ENCODE measurements at regions not wholly inside any gene's neighbourhood (a gene's known extent, or its start where the extent isn't known, plus 50 kb on each side); places are given as distances from the start of the nearest gene placed in this dataset.

- Histone ChIP-seq H3K27ac (no peak overlapping the region), H3K4me1 (peaks cover 0 to 5% (median 0%) of the 10 kb centered on the region in 4 donors), H3K27me3 (no peaks in the 10 kb centered on the region), H3K4me3 (no peak overlapping the region), H3K9me3 (peaks cover 0 to 4% (median 2%) of the 10 kb centered on the region in 4 donors), H3K36me3 (no peaks in the 10 kb centered on the region)
- ATAC-seq (ENCODE audit: low FRiP score in 2 of 2) (no peak), DNase-seq (no peak)
- 85 to 95% methylated on average over 2 of the region's 2 CpGs for WGBS, 2 donors
- no peak for TF ChIP-seq POLR2A (IDR thresholded peaks at IDR 0.05)
- TF ChIP-seq POLR2AphosphoS5 (IDR thresholded peaks at IDR 0.05) = no peak
- TF ChIP-seq CTCF (IDR thresholded peaks at IDR 0.05) = no peak
- TF ChIP-seq EP300 (IDR thresholded peaks at IDR 0.05) = no peak
Measured at GRCh38 chr20:17026346-17026745, 200.5 kb upstream of the PCSK2 start.

- TF ChIP-seq POLR2AphosphoS5 (IDR thresholded peaks at IDR 0.05) = no peak
- TF ChIP-seq CTCF (IDR thresholded peaks at IDR 0.05) = no peak
- no peak for TF ChIP-seq EP300 (IDR thresholded peaks at IDR 0.05)
- TF ChIP-seq POLR2A (IDR thresholded peaks at IDR 0.05) = no peak
- ATAC-seq (ENCODE audit: low FRiP score in 2 of 2) = no peak
- WGBS, 2 donors = 54 to 61% methylated on average over 4 of the region's 4 CpGs
Measured at GRCh38 chr20:17029698-17030097, 197.1 kb upstream of the PCSK2 start.

GRCh38 chr20:17036541-17036940 lies 190.3 kb upstream of the PCSK2 start:
- no peak for ATAC-seq (ENCODE audit: low FRiP score in 2 of 2)
- TF ChIP-seq POLR2A (IDR thresholded peaks at IDR 0.05) (no peak), EP300 (IDR thresholded peaks at IDR 0.05) (no peak), CTCF (IDR thresholded peaks at IDR 0.05) (no peak), POLR2AphosphoS5 (IDR thresholded peaks at IDR 0.05) (no peak)

More at GRCh38 chr20:17029698-17030097, 197.1 kb upstream of the PCSK2 start:
- Histone ChIP-seq H3K36me3 (no peaks in the 10 kb centered on the region), H3K9me3 (peaks cover 0 to 4% (median 2%) of the 10 kb centered on the region in 4 donors), H3K27me3 (no peaks in the 10 kb centered on the region), H3K4me3 (no peak overlapping the region), H3K27ac (peak overlapping the region in 1 of 4 donors; percentile 9), H3K4me1 (no peaks in the 10 kb centered on the region)
- DNase-seq = no peak

GRCh38 chr20:17042122-17042521 lies 184.7 kb upstream of the PCSK2 start:
- Histone ChIP-seq H3K9me3 (no peaks in the 10 kb centered on the region), H3K27me3 (no peaks in the 10 kb centered on the region), H3K27ac (peak overlapping the region in 2 of 4 donors; percentile 33 to 35), H3K4me3 (no peak overlapping the region), H3K36me3 (no peaks in the 10 kb centered on the region), H3K4me1 (peaks cover 0 to 5% (median 0%) of the 10 kb centered on the region in 4 donors)
- no peak for TF ChIP-seq POLR2AphosphoS5 (IDR thresholded peaks at IDR 0.05)
- no peak for TF ChIP-seq POLR2A (IDR thresholded peaks at IDR 0.05)
- TF ChIP-seq EP300 (IDR thresholded peaks at IDR 0.05) = no peak
- no peak for TF ChIP-seq CTCF (IDR thresholded peaks at IDR 0.05)
- 64 to 70% methylated on average over 1 of the region's 1 CpG for WGBS, 2 donors
- ATAC-seq (ENCODE audit: low FRiP score in 2 of 2) = no peak
- DNase-seq = no peak

More at GRCh38 chr20:17036541-17036940, 190.3 kb upstream of the PCSK2 start:
- WGBS, 2 donors = 14 to 65% methylated on average over 1 of the region's 1 CpG
- H3K9me3 ChIP-seq = no peaks in the 10 kb centered on the region
- no peaks in the 10 kb centered on the region for H3K4me1 ChIP-seq
- no peaks in the 10 kb centered on the region for H3K36me3 ChIP-seq
- H3K4me3 ChIP-seq = no peak overlapping the region
- H3K27me3 ChIP-seq = no peaks in the 10 kb centered on the region
- no peak for DNase-seq
- H3K27ac ChIP-seq = no peak overlapping the region

GRCh38 chr20:17043323-17043722 lies 183.5 kb upstream of the PCSK2 start:
- Histone ChIP-seq H3K27ac (peak overlapping the region in 2 of 4 donors; percentile 35 to 48), H3K9me3 (no peaks in the 10 kb centered on the region), H3K4me3 (no peak overlapping the region), H3K36me3 (no peaks in the 10 kb centered on the region), H3K4me1 (peaks cover 0 to 5% (median 0%) of the 10 kb centered on the region in 4 donors), H3K27me3 (no peaks in the 10 kb centered on the region)
- TF ChIP-seq EP300 (IDR thresholded peaks at IDR 0.05) (peak in 3 of 4 donors; percentile 67 to 96 (median 83)), POLR2AphosphoS5 (IDR thresholded peaks at IDR 0.05) (no peak), CTCF (IDR thresholded peaks at IDR 0.05) (peak in 1 of 6 experiments; percentile 19), POLR2A (IDR thresholded peaks at IDR 0.05) (no peak)
- 61 to 70% methylated on average over 5 of the region's 5 CpGs for WGBS, 2 donors
- DNase-seq (no peak), ATAC-seq (ENCODE audit: low FRiP score in 2 of 2) (peak; percentile 65 to 88)

Measured in upper lobe of left lung (tissue), 6 donors.